Endothelial cell of umbilical vein (primary cell): ENCODE measurements at regions not wholly inside any gene's neighbourhood (a gene's known extent, or its start where the extent isn't known, plus 50 kb on each side); places are given as distances from the start of the nearest gene placed in this dataset.

Experiments used
- BruUV-seq: library from RNA; stranded (reverse); fragments of 400-500 nt; replicated peaks from 2 replicates; lab custom pipeline; 2021; lab: Mats Ljungman, UMichigan
- CTCF ChIA-PET: fragments of 300-600, 350-600 bp; sonication (Branson Sonifier 250); formaldehyde crosslinking; loops from one replicate; lab custom pipeline; 2021; ENCODE audit warnings: antibody characterized with exemption, inconsistent platforms; lab: Charles Lee
- POLR2A ChIA-PET: fragments of 300-600, 350-600 bp; sonication (Branson Sonifier 250); formaldehyde crosslinking; loops from one replicate; lab custom pipeline; 2021; ENCODE audit warnings: antibody characterized with exemption, inconsistent platforms; lab: Charles Lee
- DNase-seq: peaks from one replicate; pipeline ENCODE4 v3.0.0-alpha.2; 2011; ENCODE audit warnings: low read depth, low spot score
- FAIRE-seq: peaks from 2 replicates; lab custom pipeline; 2011; peaks lifted over from hg19 to GRCh38; lab: Jason Lieb, UNC
- H2AFZ ChIP-seq: 2 replicates; pipeline ENCODE4 v1.6.0; 2012; ENCODE audit warnings: low read depth, low read length, control low read depth, inconsistent platforms
- H3K27ac ChIP-seq: 2 replicates; pipeline ENCODE4 v1.5.1; 2011; ENCODE audit warnings: low read depth, mild to moderate bottlenecking, control low read depth, low read length, moderate library complexity; ENCODE audit not compliant: insufficient read depth
- H3K27me3 ChIP-seq, 2 experiments: 2 replicates each; pipeline versions ENCODE4 v1.6.0 to v1.6.1; 2011; ENCODE audit warnings: low read length in 2 of 2, mixed read lengths in 1 of 2; ENCODE audit not compliant: control insufficient read depth in 2 of 2, insufficient read depth in 2 of 2
- H3K36me3 ChIP-seq, 2 experiments: 2 replicates in 1 of 2; 3 replicates in 1 of 2; pipeline ENCODE4 v1.5.1; 2011; ENCODE audit warnings: low read length in 2 of 2, mild to moderate bottlenecking in 1 of 2, moderate library complexity in 1 of 2; ENCODE audit not compliant: control insufficient read depth in 2 of 2, insufficient read depth in 2 of 2; ENCODE audit errors: extremely low read depth in 1 of 2
- H3K4me1 ChIP-seq: 3 replicates; pipeline ENCODE4 v1.5.1; 2011; ENCODE audit warnings: mild to moderate bottlenecking, low read length; ENCODE audit not compliant: control insufficient read depth, insufficient read depth; ENCODE audit errors: extremely low read depth
- H3K4me2 ChIP-seq: 2 replicates; pipeline ENCODE4 v1.6.1; 2011; ENCODE audit warnings: low read length, control low read depth, mixed read lengths; ENCODE audit not compliant: insufficient read depth
- H3K4me3 ChIP-seq, 3 experiments: fragments of 200-600 bp in 1 of 3; sonication (generic), shearing (Covaris generic) in 1 of 3; replicated peaks in 1 of 3; 2 replicates each; pipeline ENCODE4 v1.5.1; 2011 to 2016; ENCODE audit warnings: control low read depth in 3 of 3, low read length in 3 of 3, mild to moderate bottlenecking in 2 of 3, inconsistent platforms in 1 of 3, low read depth in 1 of 3, moderate library complexity in 1 of 3; ENCODE audit not compliant: insufficient read depth in 1 of 3
- H3K79me2 ChIP-seq: 2 replicates; pipeline ENCODE4 v1.6.0; 2012; ENCODE audit warnings: low read length, inconsistent platforms; ENCODE audit not compliant: control insufficient read depth, insufficient read depth
- H3K9ac ChIP-seq: replicated peaks from 2 replicates; pipeline ENCODE3; 2011; ENCODE audit warnings: low read length, control low read depth; ENCODE audit not compliant: insufficient read depth; ENCODE audit errors: extremely low read depth
- H3K9me1 ChIP-seq: replicated peaks from 3 replicates; pipeline ENCODE4 v1.6.0; 2011; ENCODE audit warnings: mild to moderate bottlenecking, low read length; ENCODE audit not compliant: control insufficient read depth, insufficient read depth; ENCODE audit errors: extremely low read depth
- H3K9me3 ChIP-seq: replicated peaks from 2 replicates; pipeline ENCODE4 v1.5.1; 2012; ENCODE audit warnings: low read length, inconsistent platforms; ENCODE audit not compliant: control insufficient read depth, insufficient read depth
- H4K20me1 ChIP-seq: replicated peaks from 2 replicates; pipeline ENCODE3; 2011; ENCODE audit warnings: mild to moderate bottlenecking, low read length; ENCODE audit not compliant: control insufficient read depth, insufficient read depth; ENCODE audit errors: extremely low read depth
- CTCF ChIP-seq, 2 donors: IDR thresholded peaks; 1 replicate in 1 of 2; 2 replicates in 1 of 2; pipeline ENCODE4 v1.5.1; 2011; ENCODE audit warnings: low read length in 2 of 2, mild to moderate bottlenecking in 2 of 2, moderate library complexity in 2 of 2, control low read depth in 1 of 2, inconsistent platforms in 1 of 2, low read depth in 1 of 2; ENCODE audit not compliant: insufficient read depth in 1 of 2; ENCODE audit errors: extremely low read depth in 1 of 2
- EZH2 ChIP-seq: IDR thresholded peaks from 2 replicates; pipeline ENCODE4 v1.6.1; 2012; ENCODE audit warnings: borderline replicate concordance, low read depth, mild to moderate bottlenecking, moderate library complexity, low read length, inconsistent platforms; ENCODE audit not compliant: severe bottlenecking
- FOS ChIP-seq: IDR thresholded peaks from 2 replicates; pipeline ENCODE4 v1.6.1; 2011; ENCODE audit warnings: mild to moderate bottlenecking, low read length, moderate library complexity, borderline replicate concordance; ENCODE audit not compliant: insufficient read depth
- GATA2 ChIP-seq: IDR thresholded peaks from 2 replicates; pipeline ENCODE4 v1.7.0; 2011; ENCODE audit warnings: low read depth, mild to moderate bottlenecking, moderate library complexity, mixed read lengths, low read length; ENCODE audit not compliant: insufficient read length, insufficient read depth
- JUN ChIP-seq: IDR thresholded peaks from 2 replicates; pipeline ENCODE4 v1.6.1; 2011; ENCODE audit warnings: borderline replicate concordance, low read depth; ENCODE audit not compliant: insufficient read length, insufficient read depth
- MAX ChIP-seq: IDR thresholded peaks from 2 replicates; pipeline ENCODE4 v1.6.1; 2011; ENCODE audit not compliant: insufficient read depth, insufficient read length
- MYC ChIP-seq: IDR thresholded peaks from one replicate; pipeline ENCODE4 v1.6.1; 2011; ENCODE audit warnings: mild to moderate bottlenecking, low read depth, low read length
- POLR2A ChIP-seq: IDR thresholded peaks from 2 replicates; pipeline ENCODE4 v1.6.1; 2012; ENCODE audit warnings: low read depth, mild to moderate bottlenecking, control low read depth, low read length
- POLR2AphosphoS5 ChIP-seq: IDR thresholded peaks from 2 replicates; pipeline ENCODE4 v1.6.1; 2012; ENCODE audit warnings: low read depth, mild to moderate bottlenecking, control low read depth, low read length, moderate library complexity; ENCODE audit not compliant: insufficient read depth
- dilution Hi-C: fragments of 300-500 bp; cut with MboI; formaldehyde crosslinking; loops from one replicate; pipeline ENCODE4 v1.15.0; 2019; ENCODE audit warnings: low sequenced_read_pairs; ENCODE audit not compliant: extremely low pct_ligation_motif_present
- intact Hi-C: fragments of 100-400 bp; cut with micrococcal nuclease; formaldehyde crosslinking; loops from one replicate; pipeline ENCODE4 v1.10.0; 2022

- dilution Hi-C loops: no loop called here
Observed at GRCh38 chr11:36775756-36776155, 177.7 kb upstream of the RAG2 start.

GRCh38 chr11:36775130-36775529 lies 177.1 kb upstream of the RAG2 start:
- Histone ChIP-seq H3K9me3 (no peaks in the 10 kb centered on the region), H3K36me3 (no peaks in the 10 kb centered on the region), H2AFZ (no peak overlapping the region), H3K9ac (no peak overlapping the region), H3K4me3 (no peak overlapping the region), H3K4me2 (no peak overlapping the region), H3K9me1 (no peaks in the 10 kb centered on the region), H3K79me2 (no peaks in the 10 kb centered on the region), H3K4me1 (no peaks in the 10 kb centered on the region), H4K20me1 (no peaks in the 10 kb centered on the region), H3K27me3 (no peaks in the 10 kb centered on the region), H3K27ac (no peak overlapping the region)
- dilution Hi-C loops (no loop called here), intact Hi-C loops (no loop called here)
- no peak for DNase-seq
- no peak for TF ChIP-seq MYC
- TF ChIP-seq EZH2: no peak
- TF ChIP-seq GATA2: no peak
- TF ChIP-seq MAX: no peak
- TF ChIP-seq POLR2AphosphoS5: no peak
- no peak for TF ChIP-seq JUN
- no peak for TF ChIP-seq FOS
- TF ChIP-seq POLR2A: no peak
- no peak for TF ChIP-seq CTCF (IDR thresholded peaks at IDR 0.05; ENCODE audit: extremely low read depth in 1 of 2, insufficient read depth in 1 of 2, low read depth in 1 of 2, low read length in 2 of 2)
- no peak for FAIRE-seq
- BruUV-seq: no TSS peak
- CTCF ChIA-PET: no interaction called here
- POLR2A ChIA-PET: no interaction called here

More at GRCh38 chr11:36775756-36776155, 177.7 kb upstream of the RAG2 start:
- Histone ChIP-seq H2AFZ (no peak overlapping the region), H3K4me1 (no peaks in the 10 kb centered on the region), H3K9me1 (no peaks in the 10 kb centered on the region), H3K9me3 (no peaks in the 10 kb centered on the region), H3K4me2 (no peak overlapping the region), H3K4me3 (no peak overlapping the region), H3K27ac (no peak overlapping the region), H3K79me2 (no peaks in the 10 kb centered on the region), H3K36me3 (no peaks in the 10 kb centered on the region), H3K9ac (no peak overlapping the region), H3K27me3 (no peaks in the 10 kb centered on the region), H4K20me1 (no peaks in the 10 kb centered on the region)
- TF ChIP-seq POLR2AphosphoS5: no peak
- TF ChIP-seq GATA2: no peak
- TF ChIP-seq FOS: no peak
- CTCF ChIA-PET: no interaction called here
- POLR2A ChIA-PET: no interaction called here
- FAIRE-seq (no peak), DNase-seq (no peak)
- intact Hi-C loops: no loop called here
- no TSS peak for BruUV-seq
